ENCODE measurements at regions not wholly inside any gene's neighbourhood (a gene's known extent, or its start where the extent isn't known, plus 50 kb on each side); places are given as distances from the start of the nearest gene placed in this dataset.

DNA sequence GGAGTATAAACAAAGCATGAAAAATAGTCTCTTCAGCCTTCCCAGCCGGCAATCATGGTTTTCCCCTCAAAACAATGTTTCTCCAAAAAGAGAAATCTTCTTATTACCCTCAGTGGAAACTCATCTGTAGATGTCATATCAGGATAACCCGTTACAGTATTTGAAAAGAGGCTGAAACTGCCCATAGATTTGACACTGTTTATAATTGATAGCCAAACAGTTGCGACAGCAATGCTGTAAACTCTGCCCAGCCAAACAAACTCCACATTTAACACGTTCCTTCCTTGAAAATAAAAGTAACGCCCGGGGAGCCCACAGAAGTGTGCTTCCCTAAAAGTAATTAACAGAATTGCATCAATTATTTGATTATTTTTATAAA is 201.3 kb upstream of the FOXN3 start:
- no peak for DNase-seq (ENCODE audit: low spot score)
- no peak for TF ChIP-seq CTCF (IDR thresholded peaks at IDR 0.05)
- no peak for ATAC-seq (ENCODE audit: low FRiP score)

GRCh38 chr14:89617481-89618329 is 200.7 kb upstream of the FOXN3 start:
- DNase-seq (ENCODE audit: low spot score) (no peak), ATAC-seq (ENCODE audit: low FRiP score) (no peak)
- TF ChIP-seq CTCF (IDR thresholded peaks at IDR 0.05) = no peak

DNA sequence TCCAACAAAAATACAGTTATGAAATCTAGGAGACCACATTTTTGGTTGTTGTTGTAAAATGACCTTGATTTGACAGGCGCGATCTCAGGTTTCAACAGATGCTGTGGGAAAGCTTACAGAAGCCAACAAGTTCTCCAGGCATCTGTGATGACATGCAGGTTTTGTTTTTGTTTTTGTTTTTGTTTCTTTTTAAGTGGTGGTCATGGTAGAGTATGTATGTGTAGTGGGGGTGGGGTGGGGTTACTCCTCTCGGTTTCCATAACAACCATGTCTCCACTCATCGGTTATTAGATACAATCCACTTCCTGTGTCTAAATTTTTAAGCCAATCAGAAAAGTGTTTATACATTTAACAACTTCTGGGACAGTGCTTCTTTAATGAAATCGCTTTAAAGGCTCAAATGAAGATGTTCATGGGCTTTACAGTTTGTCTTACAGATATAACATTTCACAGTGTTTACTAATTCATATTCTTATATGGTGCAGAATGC is 199.9 kb upstream of the FOXN3 start:
- TF ChIP-seq CTCF (IDR thresholded peaks at IDR 0.05) = no peak
- ATAC-seq (ENCODE audit: low FRiP score) (no peak), DNase-seq (ENCODE audit: low spot score) (no peak)

- TF ChIP-seq CTCF (IDR thresholded peaks at IDR 0.05) = no peak
- DNase-seq (ENCODE audit: low spot score) = no peak
- ATAC-seq (ENCODE audit: low FRiP score) = no peak
These were observed 199.4 kb upstream of the FOXN3 start for GRCh38 chr14:89616425-89616824.

- no peak for TF ChIP-seq CTCF (IDR thresholded peaks at IDR 0.05)
- DNase-seq (ENCODE audit: low spot score) (no peak), ATAC-seq (ENCODE audit: low FRiP score) (no peak)
These were observed 198.4 kb upstream of the FOXN3 start for GRCh38 chr14:89615421-89615820.

DNA sequence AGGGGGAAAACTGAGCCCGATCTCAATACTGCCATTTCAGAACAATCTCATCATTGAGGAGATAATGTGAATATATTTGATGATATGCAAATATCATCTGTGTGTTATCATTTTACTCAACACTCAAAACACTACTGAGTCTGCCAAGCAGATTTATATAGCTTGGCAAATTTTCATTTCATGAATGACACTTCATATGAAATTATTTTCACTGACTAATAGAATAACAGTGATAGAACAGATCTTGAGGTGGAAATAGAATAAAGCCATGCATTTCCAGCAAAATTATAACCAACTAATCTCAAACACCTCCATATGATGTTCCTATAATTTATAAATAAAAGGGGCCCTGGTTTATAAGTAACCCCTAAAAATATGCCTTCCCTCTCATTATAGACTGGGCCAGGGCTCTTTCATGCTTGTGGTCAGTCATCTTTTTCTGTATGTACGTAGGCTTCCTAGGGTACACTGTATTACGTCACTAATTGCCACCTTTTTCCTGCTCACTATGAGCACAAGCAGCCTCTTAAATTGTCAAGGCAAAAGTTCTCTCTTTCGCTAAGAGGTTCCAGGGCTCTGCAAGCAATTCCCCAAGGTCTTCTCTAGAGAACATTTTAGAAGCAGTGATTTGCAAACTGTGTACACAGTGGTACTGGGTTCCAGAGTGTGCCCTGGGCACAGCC is 197.1 kb upstream of the FOXN3 start:
- no peak for TF ChIP-seq CTCF (IDR thresholded peaks at IDR 0.05)
- no peak for ATAC-seq (ENCODE audit: low FRiP score)

More for the DNA sequence above, 197.1 kb upstream of the FOXN3 start:
- no peak for DNase-seq (ENCODE audit: low spot score)
